ENCODE measurements at regions not wholly inside any gene's neighbourhood (a gene's known extent, or its start where the extent isn't known, plus 50 kb on each side); places are given as distances from the start of the nearest gene placed in this dataset.
A peak's percentile ranks its signal among the peaks of the same experiment; 100 is the strongest.

- DNase-seq, result no peak
Measured at GRCh38 chr17:59451706-59452105, 113.7 kb upstream of the DHX40 start.

- DNase-seq, result no peak
Measured at GRCh38 chr17:59454633-59455105, 110.7 kb upstream of the DHX40 start.

GRCh38 chr17:59456428-59456827 is 109.0 kb upstream of the DHX40 start:
- no peak for DNase-seq

- DNase-seq, result no peak
Measured at GRCh38 chr17:59456923-59457615, 108.3 kb upstream of the DHX40 start.

GRCh38 chr17:59462385-59462784 is 103.0 kb upstream of the DHX40 start:
- DNase-seq, result no peak

GRCh38 chr17:59464246-59464645 is 101.2 kb upstream of the DHX40 start:
- DNase-seq, result no peak

GRCh38 chr17:59465949-59466307 is 99.5 kb upstream of the DHX40 start:
- no peak for DNase-seq

- no peak for DNase-seq
Measured at GRCh38 chr17:59466946-59467801, 98.2 kb upstream of the DHX40 start.

- DNase-seq, result no peak
Measured at GRCh38 chr17:59469786-59470485, 95.5 kb upstream of the DHX40 start.

- DNase-seq, result no peak
Measured at GRCh38 chr17:59470624-59471297, 94.6 kb upstream of the DHX40 start.

- DNase-seq, result no peak
Measured at GRCh38 chr17:59476413-59476812, 89.0 kb upstream of the DHX40 start.

- DNase-seq, result no peak
Measured at GRCh38 chr17:59479141-59479540, 86.3 kb upstream of the DHX40 start.

- DNase-seq, result no peak
Measured at GRCh38 chr17:59483860-59484259, 81.5 kb upstream of the DHX40 start.

- DNase-seq, result no peak
Measured at GRCh38 chr17:59485015-59485414, 80.4 kb upstream of the DHX40 start.

- DNase-seq, result no peak
Measured at GRCh38 chr17:59485946-59486345, 79.5 kb upstream of the DHX40 start.

GRCh38 chr17:59487161-59487873 is 78.1 kb upstream of the DHX40 start:
- no peak for DNase-seq

- DNase-seq, result no peak
Measured at GRCh38 chr17:59488805-59489204, 76.6 kb upstream of the DHX40 start.

- DNase-seq, result no peak
Measured at GRCh38 chr17:59490216-59490615, 75.2 kb upstream of the DHX40 start.

- DNase-seq, result no peak
Measured at GRCh38 chr17:59491353-59492090, 73.9 kb upstream of the DHX40 start.

GRCh38 chr17:59492091-59492451 is 73.3 kb upstream of the DHX40 start:
- no peak for DNase-seq

GRCh38 chr17:59493867-59494266 is 71.5 kb upstream of the DHX40 start:
- DNase-seq, result peak; percentile 26

Data from occipital lobe (tissue), 1 donor.